NCI-H2196 treated with DMSO at 0.1 percent for 48 hours (cell line): ENCODE measurements at regions not wholly inside any gene's neighbourhood (a gene's known extent, or its start where the extent isn't known, plus 50 kb on each side); places are given as distances from the start of the nearest gene placed in this dataset.
A peak's percentile ranks its signal among the peaks of the same experiment; 100 is the strongest.

Experiments
- DNase-seq: peaks from one replicate; lab custom pipeline; 2025; ENCODE audit not compliant: unreplicated experiment; lab: John Stamatoyannopoulos, UW

DNA sequence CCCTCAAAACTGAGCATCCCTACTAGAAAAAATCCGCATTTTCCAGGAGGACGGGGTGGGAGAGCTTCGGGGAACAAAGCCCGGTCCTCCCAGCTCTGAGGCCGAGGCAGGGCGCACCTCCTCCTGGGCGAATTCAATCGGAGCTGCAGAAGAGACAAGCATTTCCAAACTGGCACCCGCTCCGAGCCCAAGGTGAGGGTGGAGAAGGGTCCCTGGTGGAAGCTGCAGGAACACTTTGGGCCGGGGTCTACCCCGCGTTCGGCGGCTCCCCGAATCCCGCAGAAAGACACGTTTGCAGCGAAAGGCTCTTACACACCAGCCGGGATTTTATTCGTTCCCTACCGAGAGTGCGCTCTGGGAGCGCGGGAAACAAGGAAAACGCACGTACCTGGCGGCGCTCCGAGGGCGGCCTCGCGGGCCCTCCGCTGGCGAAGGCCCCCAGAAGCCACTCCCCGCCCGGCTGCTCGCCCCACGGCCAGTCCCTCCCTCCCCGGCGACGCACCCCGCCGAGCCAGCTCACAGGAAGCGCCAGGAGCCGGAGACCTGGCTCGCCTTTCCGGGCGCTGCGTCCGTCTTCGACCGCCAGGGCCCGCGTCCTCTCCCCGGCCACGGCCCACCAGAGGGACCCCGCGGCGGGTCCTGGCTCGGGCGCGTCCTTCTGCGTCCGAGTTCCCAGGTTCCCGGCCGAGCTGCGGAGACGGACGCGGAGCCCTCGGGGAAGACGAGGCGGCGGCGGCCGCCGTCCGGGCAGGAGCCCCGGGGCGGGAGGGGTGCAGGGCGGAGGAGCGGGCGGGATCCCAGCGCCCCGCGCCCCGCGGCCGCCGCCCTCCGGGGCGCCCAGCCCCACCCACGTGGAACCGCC lies 49.8 kb upstream of the BAHCC1 start:
- DNase-seq = peak; percentile 70
